SK-N-SH (cell line): ENCODE measurements at regions not wholly inside any gene's neighbourhood (a gene's known extent, or its start where the extent isn't known, plus 50 kb on each side); places are given as distances from the start of the nearest gene placed in this dataset.

Source experiments
- CTCF ChIA-PET: fragments of 300-600, 350-600 bp; formaldehyde crosslinking; extraction: SDS; loops from one replicate; lab custom pipeline; 2021; lab: Yijun Ruan, JAX
- POLR2A ChIA-PET: fragments of 350-600 bp; sonication (Branson Sonifier 250); formaldehyde crosslinking; extraction: SDS; loops from one replicate; lab custom pipeline; 2020; ENCODE audit warnings: antibody characterized with exemption, inconsistent platforms; lab: Yijun Ruan, JAX
- DNase-seq: peaks from one replicate; pipeline ENCODE4 v3.0.0; 2012
- H2AFZ ChIP-seq: fragments of 200-600 bp; sonication (generic); 2 replicates; pipeline ENCODE4 v1.8.1; 2016; ENCODE audit warnings: antibody characterized with exemption, mild to moderate bottlenecking, low read depth
- H3F3A ChIP-seq: fragments of 200-600 bp; sonication (generic); replicated peaks from 2 replicates; pipeline ENCODE3; 2016; ENCODE audit warnings: antibody characterized with exemption, mild to moderate bottlenecking; ENCODE audit not compliant: insufficient read depth
- H3K27ac ChIP-seq, 2 experiments: fragments of 200-500 bp in 1 of 2; fragments of 200-600 bp in 1 of 2; sonication (Bioruptor generic) in 1 of 2; sonication (generic), shearing (Covaris generic) in 1 of 2; 2 replicates each; pipeline versions ENCODE4 v1.5.1 to v1.6.1; 2014 to 2016; ENCODE audit warnings: low read depth in 2 of 2, inconsistent platforms in 1 of 2, low read length in 1 of 2, mild to moderate bottlenecking in 1 of 2, mixed read lengths in 1 of 2
- H3K27me3 ChIP-seq: fragments of 200-600 bp; sonication (generic), shearing (Covaris generic); 2 replicates; pipeline ENCODE4 v1.6.1; 2016; ENCODE audit warnings: mixed run types; ENCODE audit not compliant: insufficient read depth
- H3K36me3 ChIP-seq, 2 experiments: fragments of 200-500 bp in 1 of 2; fragments of 200-600 bp in 1 of 2; sonication (Bioruptor generic) in 1 of 2; sonication (generic) in 1 of 2; replicated peaks in 1 of 2; 2 replicates each; pipeline versions ENCODE3 to v1.5.1; 2014 to 2016; ENCODE audit warnings: low read length in 1 of 2, mild to moderate bottlenecking in 1 of 2; ENCODE audit not compliant: insufficient read depth in 2 of 2, control insufficient read depth in 1 of 2
- H3K4me1 ChIP-seq, 2 experiments: fragments of 200-500 bp in 1 of 2; fragments of 200-600 bp in 1 of 2; sonication (Bioruptor generic) in 1 of 2; sonication (generic), shearing (Covaris generic) in 1 of 2; 2 replicates each; pipeline versions ENCODE4 v1.5.1 to v1.6.1; 2014 to 2016; ENCODE audit warnings: low read depth in 1 of 2, low read length in 1 of 2, mixed run types in 1 of 2; ENCODE audit not compliant: insufficient read depth in 2 of 2, control insufficient read depth in 1 of 2
- H3K4me2 ChIP-seq: fragments of 200-600 bp; sonication (generic), shearing (Covaris generic); 2 replicates; pipeline ENCODE4 v1.6.1; 2017; ENCODE audit warnings: mixed run types
- H3K4me3 ChIP-seq, 2 experiments: fragments of 200-500 bp in 1 of 2; fragments of 200-600 bp in 1 of 2; sonication (Bioruptor generic) in 1 of 2; sonication (generic), shearing (Covaris generic) in 1 of 2; 2 replicates each; pipeline versions ENCODE4 v1.5.1 to v1.8.1; 2014 to 2016; ENCODE audit warnings: low read depth in 2 of 2, inconsistent platforms in 1 of 2, low read length in 1 of 2, mild to moderate bottlenecking in 1 of 2, mixed read lengths in 1 of 2, moderate library complexity in 1 of 2
- H3K79me2 ChIP-seq: fragments of 200-600 bp; sonication (generic); 2 replicates; pipeline ENCODE4 v1.8.1; 2017; ENCODE audit warnings: mild to moderate bottlenecking; ENCODE audit not compliant: insufficient read depth
- H3K9ac ChIP-seq: fragments of 200-600 bp; sonication (generic); 2 replicates; pipeline ENCODE4 v1.6.1; 2017; ENCODE audit warnings: mixed run types
- H3K9me2 ChIP-seq: fragments of 200-600 bp; sonication (generic); 2 replicates; pipeline ENCODE4 v1.6.1; 2017; ENCODE audit warnings: mixed run types
- H3K9me3 ChIP-seq: fragments of 200-600 bp; sonication (generic); 2 replicates; pipeline ENCODE4 v1.6.1; 2017; ENCODE audit warnings: mixed run types, mild to moderate bottlenecking, moderate library complexity
- H4K20me1 ChIP-seq: fragments of 200-600 bp; sonication (generic); 2 replicates; pipeline ENCODE4 v1.6.1; 2017; ENCODE audit warnings: mild to moderate bottlenecking, mixed run types; ENCODE audit not compliant: insufficient read depth
- CHD2 ChIP-seq: fragments of 150-350 bp; IDR thresholded peaks from 2 replicates; pipeline ENCODE4 v1.6.1; 2018; ENCODE audit warnings: low read length; ENCODE audit not compliant: partially characterized antibody
- FOSL2 ChIP-seq: IDR thresholded peaks from 2 replicates; pipeline ENCODE4 v1.4.0; 2012; ENCODE audit warnings: low read depth, mild to moderate bottlenecking, moderate library complexity, borderline replicate concordance
- GATA2 ChIP-seq: sonication (generic); formaldehyde crosslinking; IDR thresholded peaks from 2 replicates; pipeline ENCODE4 v1.5.0; 2020; ENCODE audit warnings: mild to moderate bottlenecking, missing genetic modification reagents
- IRF3 ChIP-seq: fragments of 150-350 bp; IDR thresholded peaks from 2 replicates; pipeline ENCODE4 v1.6.1; 2016; ENCODE audit warnings: mild to moderate bottlenecking, low read depth, low read length
- MAX ChIP-seq: IDR thresholded peaks from 2 replicates; pipeline ENCODE4 v1.4.0; 2012; ENCODE audit warnings: low read depth
- NFIC ChIP-seq: IDR thresholded peaks from 2 replicates; pipeline ENCODE4 v1.4.0; 2012; ENCODE audit warnings: borderline replicate concordance
- REST ChIP-seq: IDR thresholded peaks from 2 replicates; pipeline ENCODE4 v1.6.1; 2012; ENCODE audit warnings: mild to moderate bottlenecking, low read depth, low read length, moderate library complexity
- TAF1 ChIP-seq: IDR thresholded peaks from 2 replicates; pipeline ENCODE4 v1.6.1; 2012; ENCODE audit warnings: low read depth, mild to moderate bottlenecking, low read length, moderate library complexity, borderline replicate concordance
- TCF12 ChIP-seq: IDR thresholded peaks from 2 replicates; pipeline ENCODE4 v1.4.0; 2012
- TEAD4 ChIP-seq: IDR thresholded peaks from 2 replicates; pipeline ENCODE4 v1.4.0; 2012; ENCODE audit warnings: mild to moderate bottlenecking, borderline replicate concordance; ENCODE audit not compliant: insufficient read depth
- USF1 ChIP-seq: IDR thresholded peaks from 2 replicates; pipeline ENCODE4 v1.4.0; 2012; ENCODE audit warnings: low read depth, borderline replicate concordance
- WGBS: methylation state at CpG from one replicate; pipeline ENCODE4 v1.1.6; 2017; ENCODE audit warnings: low lambda C conversion rate; 5-methylcytosine and 5-hydroxymethylcytosine counted together

GRCh38 chr5:124801551-124801950 is 55.1 kb upstream of the ZNF608 start:
- POLR2A ChIA-PET, result no interaction called here
- WGBS, result 91% methylated on average over 3 of the region's 3 CpGs
- H3K27me3 ChIP-seq, result no peaks in the 10 kb centered on the region
- no peak overlapping the region for H3K9ac ChIP-seq
- H3K79me2 ChIP-seq, result no peaks in the 10 kb centered on the region
- H3K4me2 ChIP-seq, result no peak overlapping the region
- no peak for DNase-seq
- TF ChIP-seq MAX (no peak), REST (no peak), USF1 (no peak), IRF3 (no peak), TEAD4 (no peak), FOSL2 (no peak), TCF12 (no peak), GATA2 (CRISPR knock-in tag) (no peak), NFIC (no peak)
- CTCF ChIA-PET, result interaction anchor here (0.8 kb wide), 1 partner anchor 28 kb away, joined by 3 read pairs; no protein-coding TSS in a partner anchor
- no peaks in the 10 kb centered on the region for H3K9me2 ChIP-seq
- H3K4me3 ChIP-seq, result no peak overlapping the region
- H3K4me1 ChIP-seq, result peaks cover 0 to 5% of the 10 kb centered on the region in 2 experiments; a peak in 2 of 4 replicates
- no peak overlapping the region for H3K27ac ChIP-seq
- peaks cover 3% of the 10 kb centered on the region for H3F3A ChIP-seq
- no peak overlapping the region for H2AFZ ChIP-seq
- no peaks in the 10 kb centered on the region for H3K9me3 ChIP-seq
- no peaks in the 10 kb centered on the region for H3K36me3 ChIP-seq
- no peaks in the 10 kb centered on the region for H4K20me1 ChIP-seq

- no peaks in the 10 kb centered on the region for H3K27me3 ChIP-seq
- no peaks in the 10 kb centered on the region for H3K9me3 ChIP-seq
- H3K4me2 ChIP-seq, result no peak overlapping the region
- no peak overlapping the region for H3K4me3 ChIP-seq
- no peak overlapping the region for H2AFZ ChIP-seq
- H3K79me2 ChIP-seq, result no peaks in the 10 kb centered on the region
- H3K9ac ChIP-seq, result no peak overlapping the region
- ChIA-PET CTCF (interaction anchor here (1.0 kb wide), 1 partner anchor 172 kb away, joined by 3 read pairs; no protein-coding TSS in a partner anchor), POLR2A (no interaction called here)
- peaks cover 3% of the 10 kb centered on the region for H3F3A ChIP-seq
- H3K4me1 ChIP-seq, result peaks cover 0 to 13% of the 10 kb centered on the region in 2 experiments; a peak in 2 of 4 replicates
- DNase-seq, result no peak
- 93% methylated on average over 3 of the region's 3 CpGs for WGBS
- no peak overlapping the region for H3K27ac ChIP-seq
- no peaks in the 10 kb centered on the region for H3K9me2 ChIP-seq
- no peak for TF ChIP-seq TAF1
- TF ChIP-seq CHD2, result no peak
- no peak for TF ChIP-seq TEAD4
- H3K36me3 ChIP-seq, result no peaks in the 10 kb centered on the region
- no peaks in the 10 kb centered on the region for H4K20me1 ChIP-seq
Measured at GRCh38 chr5:124803617-124804323, 57.3 kb upstream of the ZNF608 start.
